ENCODE measurements at regions not wholly inside any gene's neighbourhood (a gene's known extent, or its start where the extent isn't known, plus 50 kb on each side); places are given as distances from the start of the nearest gene placed in this dataset.

DNA sequence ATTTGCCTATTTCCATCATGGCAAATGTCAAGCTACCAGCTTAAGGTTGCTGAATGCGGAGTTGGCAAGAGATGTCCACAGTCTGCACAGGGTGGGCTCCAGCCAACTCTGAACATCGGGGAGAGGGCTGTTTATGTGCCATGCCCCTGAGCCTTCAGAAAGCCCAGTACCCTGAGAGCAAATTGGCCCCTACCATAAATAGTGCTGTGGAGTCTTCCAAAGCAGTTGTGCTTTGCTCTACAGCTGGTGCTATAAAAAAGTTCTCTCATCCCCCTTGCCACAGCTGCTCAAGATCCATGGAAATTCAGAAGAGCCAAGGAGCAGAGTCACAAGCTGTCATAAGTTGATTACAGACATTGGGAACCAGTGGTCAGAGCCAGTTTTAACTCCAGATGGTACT, 85.6 kb upstream of the CLDN14 start:
- Histone ChIP-seq H3K9me2 (ENCODE audit: insufficient read depth) (peaks cover 13% of the 10 kb centered on the region), H4K20me1 (replicated peaks; ENCODE audit: insufficient read depth) (no peaks in the 10 kb centered on the region), H3K4me3 (no peak overlapping the region), H3K27ac (ENCODE audit: low read depth) (no peak overlapping the region), H3K27me3 (ENCODE audit: insufficient read depth) (no peaks in the 10 kb centered on the region), H3F3A (replicated peaks; ENCODE audit: low read depth) (no peaks in the 10 kb centered on the region), H3K79me2 (replicated peaks; ENCODE audit: insufficient read depth) (no peaks in the 10 kb centered on the region), H3K4me2 (no peak overlapping the region), H3K36me3 (ENCODE audit: insufficient read depth) (no peaks in the 10 kb centered on the region), H2AFZ (no peak overlapping the region), H3K4me1 (ENCODE audit: insufficient read depth) (no peaks in the 10 kb centered on the region)
- no peak overlapping the region for H3K4me3 Mint-ChIP-seq
- TF ChIP-seq ZNF331 (CRISPR knock-in tag; IDR thresholded peaks at IDR 0.05; ENCODE audit: low read depth) (no peak), JUNB (IDR thresholded peaks at IDR 0.05; ENCODE audit: unreplicated experiment) (no peak), ZNF114 (CRISPR knock-in tag; IDR thresholded peaks at IDR 0.05) (no peak), EZH2phosphoT487 (IDR thresholded peaks at IDR 0.05; ENCODE audit: unreplicated experiment) (no peak), CREB1 (CRISPR knock-in tag; IDR thresholded peaks at IDR 0.05; ENCODE audit: low read depth) (no peak), ZNF462 (CRISPR knock-in tag; IDR thresholded peaks at IDR 0.05) (no peak), EZH2 (IDR thresholded peaks at IDR 0.05; ENCODE audit: low read depth, unreplicated experiment) (no peak), REST (IDR thresholded peaks at IDR 0.05; ENCODE audit: unreplicated experiment) (no peak), POLR2AphosphoS5 (IDR thresholded peaks at IDR 0.05; ENCODE audit: low read depth) (no peak), NANOG (IDR thresholded peaks at IDR 0.05; ENCODE audit: borderline replicate concordance) (no peak), STAT1 (IDR thresholded peaks at IDR 0.05; ENCODE audit: unreplicated experiment) (no peak)
- TF ChIP-seq, protein P1, sequence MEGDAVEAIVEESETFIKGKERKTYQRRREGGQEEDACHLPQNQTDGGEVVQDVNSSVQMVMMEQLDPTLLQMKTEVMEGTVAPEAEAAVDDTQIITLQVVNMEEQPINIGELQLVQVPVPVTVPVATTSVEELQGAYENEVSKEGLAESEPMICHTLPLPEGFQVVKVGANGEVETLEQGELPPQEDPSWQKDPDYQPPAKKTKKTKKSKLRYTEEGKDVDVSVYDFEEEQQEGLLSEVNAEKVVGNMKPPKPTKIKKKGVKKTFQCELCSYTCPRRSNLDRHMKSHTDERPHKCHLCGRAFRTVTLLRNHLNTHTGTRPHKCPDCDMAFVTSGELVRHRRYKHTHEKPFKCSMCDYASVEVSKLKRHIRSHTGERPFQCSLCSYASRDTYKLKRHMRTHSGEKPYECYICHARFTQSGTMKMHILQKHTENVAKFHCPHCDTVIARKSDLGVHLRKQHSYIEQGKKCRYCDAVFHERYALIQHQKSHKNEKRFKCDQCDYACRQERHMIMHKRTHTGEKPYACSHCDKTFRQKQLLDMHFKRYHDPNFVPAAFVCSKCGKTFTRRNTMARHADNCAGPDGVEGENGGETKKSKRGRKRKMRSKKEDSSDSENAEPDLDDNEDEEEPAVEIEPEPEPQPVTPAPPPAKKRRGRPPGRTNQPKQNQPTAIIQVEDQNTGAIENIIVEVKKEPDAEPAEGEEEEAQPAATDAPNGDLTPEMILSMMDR (conservative IDR thresholded peaks at IDR 0.05; ENCODE audit: low read depth in 2 of 2): no peak
- TF ChIP-seq, protein P2, sequence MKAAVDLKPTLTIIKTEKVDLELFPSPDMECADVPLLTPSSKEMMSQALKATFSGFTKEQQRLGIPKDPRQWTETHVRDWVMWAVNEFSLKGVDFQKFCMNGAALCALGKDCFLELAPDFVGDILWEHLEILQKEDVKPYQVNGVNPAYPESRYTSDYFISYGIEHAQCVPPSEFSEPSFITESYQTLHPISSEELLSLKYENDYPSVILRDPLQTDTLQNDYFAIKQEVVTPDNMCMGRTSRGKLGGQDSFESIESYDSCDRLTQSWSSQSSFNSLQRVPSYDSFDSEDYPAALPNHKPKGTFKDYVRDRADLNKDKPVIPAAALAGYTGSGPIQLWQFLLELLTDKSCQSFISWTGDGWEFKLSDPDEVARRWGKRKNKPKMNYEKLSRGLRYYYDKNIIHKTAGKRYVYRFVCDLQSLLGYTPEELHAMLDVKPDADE (IDR thresholded peaks at IDR 0.05): no peak
- no peak for ATAC-seq
- H3K9me3 Mint-ChIP-seq: peaks cover 4% of the 10 kb centered on the region; the same call in 2 of the 3 replicates
- peaks cover 8% of the 10 kb centered on the region for H3K27me3 Mint-ChIP-seq (ENCODE audit: insufficient read depth, low read depth, poor library complexity)
- DNase-seq (ENCODE audit: low spot score): no peak
- H3K36me3 Mint-ChIP-seq (ENCODE audit: low read depth): no peaks in the 10 kb centered on the region; the same call in 2 of the 3 replicates
- no peak overlapping the region for H3K27ac Mint-ChIP-seq
- no peaks in the 10 kb centered on the region for H3K4me1 Mint-ChIP-seq
